GM21723 (cell line): ENCODE measurements at regions not wholly inside any gene's neighbourhood (a gene's known extent, or its start where the extent isn't known, plus 50 kb on each side); places are given as distances from the start of the nearest gene placed in this dataset.

Experiments used
- ATAC-seq: cut with Tn5 transposase; IDR thresholded peaks from one replicate; pipeline ENCODE4 v1.9.1; 2021; ENCODE audit warnings: mild to moderate bottlenecking, moderate library complexity; ENCODE audit not compliant: unreplicated experiment

DNA sequence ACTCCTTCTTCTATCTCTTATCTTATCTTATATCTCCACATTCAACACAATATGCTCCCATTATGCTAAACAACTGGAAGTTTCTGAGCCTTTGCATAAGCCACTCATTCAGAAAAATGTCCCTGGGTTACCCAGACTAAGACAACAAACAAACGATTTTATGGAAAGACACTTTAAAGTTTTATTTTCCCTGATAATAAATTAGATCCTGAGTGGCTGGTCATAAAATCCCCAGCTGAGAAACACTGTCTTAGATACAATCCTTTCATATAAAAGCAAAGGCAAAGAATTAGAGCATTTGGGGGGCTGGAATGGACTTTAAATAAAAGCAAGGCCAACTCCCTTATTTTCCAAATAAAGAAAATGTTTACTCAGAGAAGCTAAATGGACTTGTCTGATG is 322.3 kb downstream of the GBE1 start:
- ATAC-seq, result no peak

GRCh38 chr3:81437683-81438082 is 323.8 kb downstream of the GBE1 start:
- ATAC-seq, result no peak

DNA sequence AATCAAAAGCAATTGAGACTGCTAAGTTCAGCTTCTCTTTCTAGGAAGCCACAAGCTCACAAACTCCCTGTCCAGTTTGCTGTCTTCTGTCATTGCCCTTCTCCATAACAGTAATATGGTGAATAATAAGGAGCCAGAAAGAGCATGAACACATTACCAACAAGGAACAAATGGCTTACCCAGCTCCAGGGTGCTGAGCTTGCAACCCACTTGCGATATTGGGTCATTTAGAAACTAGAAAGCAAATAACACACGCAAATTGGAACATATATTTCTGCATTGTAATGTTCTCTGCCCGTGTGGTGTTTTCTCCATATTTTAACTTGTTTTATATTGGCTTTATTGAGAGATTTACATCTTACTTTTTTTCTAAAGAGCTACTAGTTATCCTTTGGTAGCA is 325.3 kb downstream of the GBE1 start:
- no peak for ATAC-seq

GRCh38 chr3:81435050-81435449 is 326.4 kb downstream of the GBE1 start:
- ATAC-seq, result no peak

DNA sequence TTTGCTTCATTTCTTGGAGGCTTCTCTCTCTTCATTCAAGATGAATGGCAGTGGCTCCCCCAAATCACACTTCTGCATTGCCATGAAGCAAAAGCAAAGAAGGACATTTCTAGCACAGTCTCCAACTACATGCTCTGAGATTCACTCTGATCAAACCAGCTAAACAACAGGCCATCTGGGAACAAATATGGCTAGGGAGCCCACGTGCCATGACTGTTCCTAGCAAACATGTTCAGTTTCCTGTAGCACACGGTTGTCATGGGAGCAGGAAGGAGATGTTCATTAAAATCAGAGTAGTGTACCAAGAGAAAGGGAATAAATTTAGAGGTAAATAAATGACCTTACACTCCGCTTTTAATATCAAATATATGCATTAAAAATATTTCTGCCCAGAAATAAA is 327.3 kb downstream of the GBE1 start:
- no peak for ATAC-seq

DNA sequence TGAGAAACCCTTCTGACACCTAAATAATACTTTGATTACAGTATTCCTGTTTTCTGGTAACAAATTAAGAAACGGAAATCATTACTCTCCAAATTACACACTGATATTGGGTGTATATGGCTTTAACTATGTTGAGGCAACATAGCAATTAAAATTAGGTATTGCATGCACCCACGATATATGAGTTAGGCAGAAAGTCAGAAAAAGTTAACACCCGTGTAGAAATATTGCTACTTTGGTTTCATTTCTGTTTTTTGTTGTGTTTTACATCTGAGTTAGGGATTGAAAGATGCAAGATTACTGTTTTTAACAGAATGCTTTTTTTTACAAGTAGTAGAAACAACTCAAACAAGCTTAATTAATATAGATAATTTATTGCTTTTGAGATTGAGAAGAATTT is 327.8 kb downstream of the GBE1 start:
- ATAC-seq, result no peak

DNA sequence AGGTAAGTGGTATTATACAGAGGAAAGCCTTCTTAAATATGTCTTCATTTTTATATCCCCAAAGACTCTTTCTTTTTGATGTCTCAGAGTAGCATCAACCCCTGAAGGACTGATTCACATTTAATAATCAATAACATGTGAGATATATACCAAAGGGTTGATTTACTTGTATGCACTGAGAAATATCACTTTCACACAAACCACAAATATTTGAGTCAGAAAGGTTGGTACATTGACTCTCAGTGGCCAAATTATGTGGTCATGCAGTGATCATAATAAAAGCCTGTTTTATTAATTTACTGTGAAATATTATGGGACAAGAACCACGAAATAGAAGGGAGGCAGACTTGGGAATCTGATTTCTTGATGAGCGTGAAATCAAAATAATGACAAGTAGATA is 329.0 kb downstream of the GBE1 start:
- ATAC-seq, result no peak

DNA sequence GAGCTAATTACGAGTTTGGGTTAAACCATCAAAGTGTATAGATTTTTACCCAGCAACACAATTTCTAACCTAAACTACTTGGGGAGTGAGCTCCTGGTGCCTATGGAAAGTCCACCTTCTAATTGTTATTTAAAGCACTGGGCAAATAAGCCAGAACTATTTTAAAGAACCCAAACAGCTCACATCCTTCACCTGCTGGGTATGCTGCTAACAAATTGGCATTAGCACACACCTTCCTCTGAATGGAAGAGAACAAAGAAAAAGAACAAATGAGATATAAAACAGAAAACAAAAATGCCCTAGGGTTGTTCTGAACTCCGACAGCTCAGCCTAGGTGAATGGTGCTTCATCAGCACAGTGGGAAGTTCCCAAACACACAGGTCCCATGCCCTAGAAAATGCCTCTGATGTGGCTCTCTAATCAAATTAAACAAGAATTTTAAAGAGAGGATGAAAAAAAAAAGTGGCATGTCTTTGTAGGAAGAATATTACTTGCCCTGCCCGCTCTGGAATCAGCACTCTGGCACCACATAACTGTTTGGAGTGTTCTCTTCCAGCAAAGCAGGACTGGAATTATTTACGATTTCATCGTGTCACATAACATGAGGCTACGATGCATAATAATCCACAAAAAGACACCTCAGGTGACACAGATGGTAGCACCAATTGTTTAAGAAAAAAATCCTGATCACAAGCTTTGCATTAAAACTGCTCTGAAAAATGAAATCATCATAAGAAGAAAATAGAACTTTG is 334.4 kb downstream of the GBE1 start:
- no peak for ATAC-seq

DNA sequence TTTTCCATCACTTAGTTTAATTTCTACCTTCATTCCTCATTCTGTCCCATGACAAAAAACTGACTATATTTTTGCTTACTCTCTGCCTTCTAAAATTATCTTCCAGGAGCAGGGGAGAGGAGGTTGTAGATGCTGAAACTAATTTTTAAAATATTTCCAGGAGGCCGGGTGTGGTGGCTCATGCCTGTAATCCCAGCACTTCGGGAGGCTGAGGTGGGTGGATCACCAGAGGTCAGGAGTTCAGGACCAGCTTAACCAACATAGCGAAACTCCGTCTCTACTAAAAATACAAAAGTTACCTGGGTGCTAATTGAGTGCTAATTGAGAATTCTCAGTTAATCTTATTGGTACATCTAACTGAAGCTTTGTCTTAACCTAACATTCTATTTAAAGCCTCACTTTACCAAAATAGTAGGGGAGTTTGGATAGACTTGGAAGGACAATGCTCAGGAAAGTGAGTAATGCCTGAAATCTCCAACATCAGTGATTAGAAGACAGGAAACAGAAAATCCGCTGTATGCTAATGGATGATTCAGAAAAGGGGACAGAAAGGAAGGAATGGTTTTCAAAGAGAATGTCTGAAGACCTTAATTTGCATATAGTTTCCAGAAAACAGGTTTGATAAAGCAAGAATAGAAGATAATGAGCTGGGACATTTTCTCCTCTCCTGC is 336.1 kb downstream of the GBE1 start:
- no peak for ATAC-seq

DNA sequence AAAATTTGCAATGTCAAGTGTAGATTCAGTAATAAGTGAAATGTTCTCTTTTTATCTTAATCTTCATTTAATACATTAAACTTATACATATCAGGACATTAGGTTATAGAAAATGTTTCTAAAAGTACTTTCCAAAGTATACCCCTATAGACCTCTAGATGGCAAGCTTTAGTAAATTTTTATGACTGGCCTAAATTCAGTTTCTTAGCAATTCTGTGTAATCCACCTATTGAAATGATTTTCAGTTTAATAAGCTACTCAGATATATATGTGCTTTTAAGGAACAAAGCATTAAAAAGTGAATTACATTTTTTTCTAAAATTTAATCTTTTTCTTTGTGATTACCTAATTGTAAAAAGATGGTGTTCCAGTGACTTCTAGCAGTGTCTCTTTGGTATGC is 342.2 kb downstream of the GBE1 start:
- peak; percentile 78 for ATAC-seq

GRCh38 chr3:81416812-81417211 is 344.6 kb downstream of the GBE1 start:
- ATAC-seq, result no peak

DNA sequence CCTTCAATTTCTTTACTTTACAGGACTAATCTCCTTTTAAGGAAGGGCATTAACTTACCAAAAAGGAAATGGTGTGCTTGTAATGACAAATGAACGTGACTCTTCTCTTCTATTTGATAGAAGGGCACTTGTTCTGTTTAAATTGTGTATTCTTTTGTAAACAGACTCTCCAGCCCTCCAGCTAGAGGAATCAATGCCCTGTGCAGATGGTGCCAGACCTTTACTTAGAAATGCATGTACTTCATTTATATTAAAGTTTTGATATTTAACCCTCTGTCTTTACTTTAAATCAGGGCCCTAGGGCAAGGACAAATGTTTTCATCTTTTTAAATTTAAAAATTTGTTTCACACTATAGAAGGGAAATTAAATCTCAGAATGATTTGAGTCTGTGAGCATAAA is 355.1 kb downstream of the GBE1 start:
- no peak for ATAC-seq

DNA sequence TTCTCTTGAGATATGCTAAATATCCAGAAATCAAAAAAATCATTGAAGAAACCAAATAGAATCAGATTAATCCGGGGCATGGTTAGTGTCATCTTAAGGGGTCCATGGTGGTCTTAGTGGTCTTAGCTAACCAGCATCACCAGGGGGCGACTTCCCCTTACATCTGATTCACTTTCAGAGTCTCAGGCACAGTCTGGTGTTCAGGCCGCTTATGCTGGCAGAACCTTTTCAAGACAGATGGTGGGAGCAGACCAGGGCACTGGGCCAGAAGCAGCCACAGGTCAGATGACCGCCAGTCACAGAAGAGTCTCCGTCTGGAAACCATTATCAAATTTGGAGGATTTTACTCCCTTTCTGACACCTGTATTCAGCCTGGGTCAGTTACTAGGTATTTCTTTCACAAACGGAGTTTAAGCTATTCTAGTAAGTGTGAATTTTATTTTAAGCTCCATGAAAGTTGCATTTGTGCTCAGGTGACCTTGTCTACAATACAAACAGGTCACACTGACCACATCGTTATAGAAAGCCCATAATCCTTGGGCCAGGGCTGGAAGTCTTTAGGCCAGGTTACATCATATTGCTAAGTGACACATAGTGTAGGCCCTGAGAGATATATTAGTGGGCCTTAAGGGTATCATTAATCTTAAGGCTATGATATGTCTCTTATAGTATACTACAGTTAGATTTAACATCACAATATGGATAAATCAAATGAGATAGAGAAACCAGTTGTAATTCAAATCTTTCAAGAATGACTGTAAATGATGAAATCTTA is 365.5 kb downstream of the GBE1 start:
- no peak for ATAC-seq

- ATAC-seq, result no peak
These were observed 366.6 kb downstream of the GBE1 start for GRCh38 chr3:81394651-81395524.

DNA sequence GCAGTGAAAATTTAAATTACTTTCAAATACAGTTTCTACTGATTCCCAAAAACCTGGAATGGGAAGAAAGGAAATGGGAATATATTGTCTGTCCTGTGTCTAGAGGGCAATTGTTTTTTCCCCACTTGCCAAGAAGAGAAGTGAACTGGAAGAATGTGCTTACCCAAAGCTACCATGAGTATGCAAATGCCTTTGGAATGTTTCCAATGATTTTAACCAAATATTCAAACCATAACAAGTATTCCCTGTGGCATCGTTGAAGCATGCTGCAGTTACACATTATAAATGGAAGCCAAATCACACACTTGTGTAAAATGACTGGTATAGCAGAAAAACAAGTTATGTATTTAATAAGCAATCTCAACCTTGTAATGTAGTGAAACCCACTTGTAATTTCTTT is 368.2 kb downstream of the GBE1 start:
- ATAC-seq, result no peak

DNA sequence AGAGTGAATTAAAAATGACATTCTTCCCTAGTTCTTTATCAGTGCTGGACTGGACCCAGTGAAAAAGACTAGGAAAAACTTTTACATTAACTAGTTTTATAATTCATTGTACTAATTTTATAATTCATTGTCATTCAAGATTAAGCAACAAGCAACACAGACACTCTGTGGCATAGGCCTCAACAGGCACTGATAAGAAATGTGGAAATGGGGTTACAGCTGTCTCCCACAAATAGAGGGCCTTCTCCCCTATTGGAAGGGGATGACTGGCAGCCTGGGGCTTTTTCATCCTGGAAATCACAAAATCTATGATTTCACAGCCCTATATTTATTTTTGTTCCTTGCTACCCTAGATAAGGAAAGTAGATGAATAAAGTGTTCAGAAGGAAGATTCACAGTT is 370.6 kb downstream of the GBE1 start:
- no peak for ATAC-seq

DNA sequence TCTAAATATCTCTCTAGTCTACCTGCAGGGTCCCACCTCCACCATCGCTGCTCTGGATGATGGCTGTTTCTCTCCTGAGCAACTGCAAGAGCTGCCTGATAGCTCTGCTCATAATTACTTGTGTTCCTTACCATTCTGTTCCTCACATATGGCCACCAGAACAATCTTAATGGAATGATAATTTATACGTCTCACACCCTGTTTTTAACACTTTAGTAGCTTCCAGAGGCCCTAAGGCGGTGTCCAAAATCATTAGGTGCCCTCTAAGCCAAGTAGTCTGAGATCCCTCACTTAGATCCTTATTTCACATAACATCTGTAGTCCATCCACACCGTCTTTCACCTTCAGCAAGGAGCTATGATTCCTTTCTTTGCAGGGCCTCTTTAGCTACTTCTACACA is 373.3 kb downstream of the GBE1 start:
- ATAC-seq, result no peak

DNA sequence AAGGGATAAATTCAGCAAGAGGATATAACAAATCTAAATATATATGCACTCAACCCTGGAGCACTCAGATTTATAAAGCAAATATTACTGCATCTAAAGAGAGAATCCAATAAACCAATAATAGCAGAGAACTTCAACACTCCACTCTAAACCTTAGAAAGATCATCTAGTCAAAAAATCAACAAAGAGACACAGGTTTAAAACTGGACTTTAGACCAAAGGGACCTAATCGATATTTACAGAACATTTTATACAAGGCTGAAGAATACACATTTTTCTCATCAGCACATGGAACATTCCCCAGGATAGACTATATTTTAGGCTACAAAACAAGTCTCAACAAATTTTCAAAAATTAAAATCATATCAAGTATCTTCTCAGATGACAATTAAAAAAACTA is 379.0 kb downstream of the GBE1 start:
- ATAC-seq, result no peak

GRCh38 chr3:81380234-81380633 is 381.2 kb downstream of the GBE1 start:
- no peak for ATAC-seq

- ATAC-seq, result no peak
These were observed 382.7 kb downstream of the GBE1 start for GRCh38 chr3:81378552-81379293.
